NB4 (cell line): ENCODE measurements at regions not wholly inside any gene's neighbourhood (a gene's known extent, or its start where the extent isn't known, plus 50 kb on each side); places are given as distances from the start of the nearest gene placed in this dataset.

Experiments
- DNase-seq: peaks from one replicate; pipeline ENCODE4 v3.0.0; 2010; ENCODE audit warnings: low read depth
- H3K4me3 ChIP-seq: one replicate; pipeline ENCODE4 v1.5.1; 2011; ENCODE audit warnings: mild to moderate bottlenecking, low read depth, low read length, moderate library complexity
- MYC ChIP-seq: IDR thresholded peaks from 2 replicates; pipeline ENCODE4 v1.6.1; 2011; ENCODE audit warnings: low read depth, low read length
- POLR2A ChIP-seq: IDR thresholded peaks from 2 replicates; pipeline ENCODE4 v1.6.1; 2011; ENCODE audit warnings: mild to moderate bottlenecking; ENCODE audit not compliant: insufficient read length; ENCODE audit errors: extremely low read depth
- TF ChIP-seq, protein P1 (sequence below): IDR thresholded peaks from one replicate; pipeline ENCODE4 v1.5.1; 2012; ENCODE audit warnings: low read depth, low read length
- TF ChIP-seq, protein P2 (sequence below): IDR thresholded peaks from 2 replicates; pipeline ENCODE4 v1.6.1; 2011; ENCODE audit warnings: low read depth, low read length

GRCh38 chr5:153358315-153358976, 132.0 kb upstream of the GRIA1 start:
- DNase-seq: no peak
- H3K4me3 ChIP-seq: no peak overlapping the region

GRCh38 chr5:153360860-153361259, 129.6 kb upstream of the GRIA1 start:
- DNase-seq: no peak
- TF ChIP-seq, protein P1, sequence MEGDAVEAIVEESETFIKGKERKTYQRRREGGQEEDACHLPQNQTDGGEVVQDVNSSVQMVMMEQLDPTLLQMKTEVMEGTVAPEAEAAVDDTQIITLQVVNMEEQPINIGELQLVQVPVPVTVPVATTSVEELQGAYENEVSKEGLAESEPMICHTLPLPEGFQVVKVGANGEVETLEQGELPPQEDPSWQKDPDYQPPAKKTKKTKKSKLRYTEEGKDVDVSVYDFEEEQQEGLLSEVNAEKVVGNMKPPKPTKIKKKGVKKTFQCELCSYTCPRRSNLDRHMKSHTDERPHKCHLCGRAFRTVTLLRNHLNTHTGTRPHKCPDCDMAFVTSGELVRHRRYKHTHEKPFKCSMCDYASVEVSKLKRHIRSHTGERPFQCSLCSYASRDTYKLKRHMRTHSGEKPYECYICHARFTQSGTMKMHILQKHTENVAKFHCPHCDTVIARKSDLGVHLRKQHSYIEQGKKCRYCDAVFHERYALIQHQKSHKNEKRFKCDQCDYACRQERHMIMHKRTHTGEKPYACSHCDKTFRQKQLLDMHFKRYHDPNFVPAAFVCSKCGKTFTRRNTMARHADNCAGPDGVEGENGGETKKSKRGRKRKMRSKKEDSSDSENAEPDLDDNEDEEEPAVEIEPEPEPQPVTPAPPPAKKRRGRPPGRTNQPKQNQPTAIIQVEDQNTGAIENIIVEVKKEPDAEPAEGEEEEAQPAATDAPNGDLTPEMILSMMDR: no peak
- TF ChIP-seq POLR2A: no peak
- TF ChIP-seq, protein P2, sequence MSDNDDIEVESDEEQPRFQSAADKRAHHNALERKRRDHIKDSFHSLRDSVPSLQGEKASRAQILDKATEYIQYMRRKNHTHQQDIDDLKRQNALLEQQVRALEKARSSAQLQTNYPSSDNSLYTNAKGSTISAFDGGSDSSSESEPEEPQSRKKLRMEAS: no peak
- TF ChIP-seq MYC: no peak
- no peak overlapping the region for H3K4me3 ChIP-seq

More at GRCh38 chr5:153358315-153358976, 132.0 kb upstream of the GRIA1 start:
- TF ChIP-seq MYC: no peak
- no peak for TF ChIP-seq POLR2A
- TF ChIP-seq, protein P1: no peak
- TF ChIP-seq, protein P2: no peak

- no peak overlapping the region for H3K4me3 ChIP-seq
- no peak for TF ChIP-seq MYC
- no peak for TF ChIP-seq POLR2A
- TF ChIP-seq, protein P1: no peak
- TF ChIP-seq, protein P2: no peak
- no peak for DNase-seq
These were observed 128.6 kb upstream of the GRIA1 start for GRCh38 chr5:153361735-153362409.

- no peak for DNase-seq
- TF ChIP-seq POLR2A (no peak), MYC (no peak)
- TF ChIP-seq, protein P1: no peak
- TF ChIP-seq, protein P2: no peak
These were observed 124.9 kb upstream of the GRIA1 start for GRCh38 chr5:153365547-153365946.

DNA sequence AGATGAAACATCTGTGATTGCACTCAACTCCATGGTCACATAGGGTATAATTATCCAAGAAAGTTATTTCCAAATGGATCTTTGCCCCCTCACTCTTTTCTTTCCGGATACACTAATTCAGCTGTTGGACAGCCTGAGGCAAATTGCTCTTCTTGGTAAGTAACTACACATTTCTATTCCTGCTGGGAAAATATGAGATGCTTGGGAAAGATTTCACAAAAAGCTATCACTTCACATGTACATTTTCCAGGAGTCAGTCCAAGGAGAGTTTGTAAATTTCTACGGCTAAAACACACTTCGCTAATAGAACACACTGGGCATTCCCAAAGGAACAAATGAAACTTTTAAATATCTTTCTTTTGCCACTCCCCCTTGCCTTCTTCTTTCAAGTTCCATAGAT, 123.0 kb upstream of the GRIA1 start:
- TF ChIP-seq POLR2A (no peak), MYC (no peak)
- TF ChIP-seq, protein P2: no peak
- H3K4me3 ChIP-seq: no peak overlapping the region
- no peak for DNase-seq

More at GRCh38 chr5:153365547-153365946, 124.9 kb upstream of the GRIA1 start:
- H3K4me3 ChIP-seq: no peak overlapping the region

- DNase-seq: no peak
- TF ChIP-seq, protein P2: no peak
- no peak for TF ChIP-seq MYC
- TF ChIP-seq POLR2A: no peak
- TF ChIP-seq, protein P1: no peak
- H3K4me3 ChIP-seq: no peak overlapping the region
These were observed 117.9 kb upstream of the GRIA1 start for GRCh38 chr5:153372425-153373129.
